NOMO-1 treated with DMSO at 0.1 percent for 48 hours (cell line): ENCODE measurements at regions not wholly inside any gene's neighbourhood (a gene's known extent, or its start where the extent isn't known, plus 50 kb on each side); places are given as distances from the start of the nearest gene placed in this dataset.

Experiments used
- DNase-seq: peaks from one replicate; lab custom pipeline; 2025; ENCODE audit not compliant: unreplicated experiment; lab: John Stamatoyannopoulos, UW

GRCh38 chr11:10908215-10908951, 50.5 kb upstream of the ZBED5 start:
- no peak for DNase-seq
